SIG-M5 (cell line): ENCODE measurements at regions not wholly inside any gene's neighbourhood (a gene's known extent, or its start where the extent isn't known, plus 50 kb on each side); places are given as distances from the start of the nearest gene placed in this dataset.
A peak's percentile ranks its signal among the peaks of the same experiment; 100 is the strongest.

Experiments used
- DNase-seq: peaks from one replicate; lab custom pipeline; 2025; lab: John Stamatoyannopoulos, UW

DNA sequence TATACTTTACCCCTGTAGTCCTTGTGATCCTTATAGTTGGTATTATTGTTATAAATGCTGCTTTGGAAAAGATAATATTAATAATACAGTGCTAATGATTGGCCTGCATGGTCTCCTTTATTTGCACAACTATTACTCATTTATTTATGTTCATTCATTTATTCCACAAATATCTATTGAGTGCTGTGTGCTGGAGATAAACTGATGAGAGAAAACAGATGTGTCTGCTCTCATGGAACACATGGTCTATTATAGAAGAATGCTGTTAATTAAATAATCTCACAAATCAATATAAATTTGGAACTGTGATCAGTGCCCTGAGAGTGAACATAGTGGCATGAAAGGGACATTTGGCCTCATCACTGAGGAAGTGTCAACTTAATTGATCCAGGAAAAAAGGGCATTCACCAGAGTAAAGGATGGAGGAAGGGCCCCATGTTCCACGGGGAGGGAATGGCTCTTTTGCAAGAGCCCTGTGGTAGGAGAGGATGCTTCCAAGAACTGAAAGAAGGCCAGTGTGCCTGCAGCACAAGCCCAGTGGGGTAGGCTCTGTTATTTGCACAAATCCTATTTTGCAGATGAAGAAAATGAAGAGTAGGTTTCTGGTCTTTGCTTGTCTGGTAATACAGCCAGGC, 91.5 kb upstream of the STK39 start:
- no peak for DNase-seq

DNA sequence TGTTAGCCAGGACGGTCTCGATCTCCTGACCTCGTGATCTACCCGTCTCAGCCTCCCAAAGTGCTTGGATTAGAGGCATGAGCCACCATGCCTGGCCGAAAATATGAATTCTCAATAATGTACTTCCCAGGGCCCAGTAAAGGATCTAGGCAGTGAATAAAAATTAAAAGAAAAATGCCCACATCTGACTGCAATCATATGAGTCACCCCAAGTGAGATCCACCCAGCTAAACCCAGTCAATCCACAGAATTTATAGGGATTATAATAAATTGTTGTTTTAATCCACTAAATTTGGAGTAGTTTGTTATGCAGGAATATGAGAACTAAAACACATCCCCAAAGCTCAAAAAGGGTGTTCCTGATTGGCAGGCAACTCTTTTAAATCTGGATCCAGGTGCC, 93.5 kb upstream of the STK39 start:
- DNase-seq = no peak

DNA sequence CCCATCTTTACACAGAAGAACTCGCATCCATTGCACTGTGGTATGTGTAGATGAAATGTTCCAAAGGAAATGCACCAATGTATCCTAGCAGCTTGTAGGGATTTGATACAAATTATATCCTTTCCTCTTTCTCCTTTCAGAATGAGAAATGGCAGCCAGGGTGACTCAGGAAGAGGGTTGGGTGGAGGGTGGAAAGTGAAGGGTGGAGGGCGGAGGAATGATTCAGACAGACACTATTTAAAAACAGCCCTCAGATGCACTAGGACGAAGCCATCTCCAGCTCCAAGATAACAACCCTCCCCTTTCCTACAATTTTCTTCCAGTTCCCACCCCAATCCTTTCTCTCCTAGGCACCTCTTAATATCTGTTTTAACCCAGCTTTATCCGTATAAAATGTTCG, 96.2 kb upstream of the STK39 start:
- DNase-seq = no peak

DNA sequence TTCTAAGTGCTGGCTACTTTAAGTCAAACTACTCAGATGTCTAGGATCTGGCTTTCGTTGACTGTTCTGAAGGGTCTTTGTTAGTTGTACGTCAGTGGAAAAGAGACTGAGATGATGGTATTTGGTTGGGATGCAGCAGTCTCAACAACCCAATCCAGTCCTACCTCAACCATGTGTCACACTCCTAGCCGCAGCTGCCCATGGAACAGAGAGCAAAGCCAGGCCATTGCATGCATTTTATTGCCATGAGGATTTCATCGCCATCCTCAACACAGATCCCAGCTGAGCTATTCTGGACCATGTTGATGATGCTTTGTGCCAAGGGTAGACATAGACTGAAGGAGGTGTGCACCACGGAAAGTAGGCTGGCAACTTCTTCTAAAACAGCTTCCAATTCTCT, 97.3 kb upstream of the STK39 start:
- DNase-seq = no peak

DNA sequence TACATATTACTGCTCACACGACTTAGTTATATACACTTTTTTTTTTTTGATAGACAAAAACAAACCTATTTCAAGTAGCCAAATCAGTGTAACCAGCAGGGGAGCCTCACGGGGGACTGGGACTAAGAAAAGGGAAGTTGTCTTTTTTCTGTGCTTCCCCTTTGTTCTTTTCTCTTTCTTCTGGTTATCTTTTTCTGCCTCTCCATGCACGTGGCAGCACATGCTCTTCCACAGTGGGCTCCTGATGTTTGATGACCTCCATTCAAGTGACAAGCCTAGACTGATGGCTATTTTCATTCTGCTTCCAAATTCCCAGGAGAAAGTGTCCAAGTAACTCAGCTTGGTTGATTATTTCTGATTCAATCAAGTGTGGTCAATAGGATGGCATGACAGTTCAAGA, 98.2 kb upstream of the STK39 start:
- peak; percentile 40 for DNase-seq

DNA sequence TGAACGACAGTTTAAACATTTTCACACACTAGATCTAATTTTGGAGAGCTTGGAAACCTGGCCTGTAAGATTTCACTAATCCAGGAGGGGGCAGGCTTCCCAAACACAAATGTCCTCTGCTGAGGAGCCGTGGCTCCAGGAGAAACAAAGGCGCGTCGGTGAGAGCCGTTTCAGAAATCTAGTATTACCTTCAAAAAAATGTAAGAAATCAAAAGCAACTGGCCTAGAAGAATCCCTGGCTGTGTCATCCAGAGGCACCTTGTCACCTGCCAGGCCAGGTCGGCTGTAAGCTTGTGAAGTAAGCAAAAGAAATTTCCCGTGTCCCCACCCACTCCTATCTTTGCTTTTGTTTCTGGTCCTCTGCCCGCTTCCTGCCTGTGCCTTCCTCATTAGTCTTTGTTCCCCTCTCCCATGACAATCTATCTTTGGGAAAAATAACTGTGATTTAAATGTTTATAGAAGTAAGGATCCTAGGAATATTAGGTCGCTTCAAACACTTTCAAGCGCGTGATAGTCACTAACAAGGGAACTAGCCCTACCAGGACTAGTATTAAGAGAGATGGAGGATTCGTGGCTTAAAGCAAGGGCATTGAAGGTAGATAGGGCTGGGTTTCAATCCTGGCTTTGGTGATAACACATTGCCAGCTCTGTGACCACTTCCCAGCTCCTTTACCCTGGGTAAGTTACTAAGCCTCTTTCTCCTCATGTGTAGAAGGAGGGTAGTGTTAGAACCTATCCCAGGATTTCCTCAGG, 99.5 kb upstream of the STK39 start:
- DNase-seq = no peak

DNA sequence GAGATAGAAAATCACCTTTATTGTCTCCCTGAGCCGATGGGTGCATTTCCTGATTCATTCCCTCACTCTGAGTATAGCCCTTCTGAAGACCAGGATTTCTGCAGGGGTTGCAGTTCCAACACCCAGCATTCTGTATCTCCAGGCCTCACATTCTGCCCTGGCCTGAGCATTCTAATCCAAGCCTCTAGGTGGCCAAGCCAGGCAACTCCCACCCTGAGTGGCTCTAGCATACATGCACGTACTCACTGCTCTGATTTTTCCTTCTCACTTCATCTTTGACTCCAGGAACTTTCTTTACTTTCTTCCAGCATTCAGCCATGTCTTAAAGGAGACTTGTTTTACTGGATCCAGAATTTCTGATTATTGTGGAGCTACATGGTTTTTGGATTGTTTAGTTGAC, 100.7 kb upstream of the STK39 start:
- no peak for DNase-seq

DNA sequence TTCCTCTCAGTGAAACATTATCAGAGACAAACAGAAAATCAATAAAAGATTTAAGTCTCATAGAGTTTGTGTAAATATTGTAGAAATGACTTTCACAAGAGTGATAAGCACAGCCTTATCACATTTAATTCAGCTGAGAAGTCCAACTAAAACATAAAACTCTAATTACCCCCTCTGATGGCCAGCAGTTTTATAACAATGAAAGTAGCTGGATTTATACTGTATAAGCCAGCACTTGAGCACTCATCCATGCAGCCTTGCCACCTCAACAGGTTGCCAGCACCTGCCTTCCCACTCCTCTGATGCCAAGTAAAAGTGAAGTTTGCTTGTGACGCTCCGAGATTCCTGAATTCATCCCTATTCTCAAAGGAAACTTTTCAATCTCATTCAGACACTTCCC, 103.0 kb upstream of the STK39 start:
- no peak for DNase-seq

DNA sequence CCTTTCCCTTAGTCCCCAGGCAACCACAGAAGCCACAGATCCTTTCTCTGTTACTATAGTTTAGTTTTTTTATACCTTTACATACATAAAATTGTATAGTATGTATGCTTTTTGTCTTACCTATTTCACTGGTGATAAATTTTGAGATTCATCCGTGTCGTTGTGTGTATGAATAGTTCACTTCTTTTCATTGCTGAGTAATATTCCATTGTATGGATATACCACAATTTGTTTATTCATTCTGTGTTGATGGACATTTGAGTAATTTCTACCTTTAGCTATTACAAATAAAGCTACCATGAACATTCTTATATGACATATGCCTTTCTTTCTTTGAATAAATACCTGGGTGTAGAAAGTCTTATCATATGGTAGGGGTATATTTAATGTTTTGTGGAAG, 102.8 kb upstream of the CERS6 start:
- DNase-seq = no peak

DNA sequence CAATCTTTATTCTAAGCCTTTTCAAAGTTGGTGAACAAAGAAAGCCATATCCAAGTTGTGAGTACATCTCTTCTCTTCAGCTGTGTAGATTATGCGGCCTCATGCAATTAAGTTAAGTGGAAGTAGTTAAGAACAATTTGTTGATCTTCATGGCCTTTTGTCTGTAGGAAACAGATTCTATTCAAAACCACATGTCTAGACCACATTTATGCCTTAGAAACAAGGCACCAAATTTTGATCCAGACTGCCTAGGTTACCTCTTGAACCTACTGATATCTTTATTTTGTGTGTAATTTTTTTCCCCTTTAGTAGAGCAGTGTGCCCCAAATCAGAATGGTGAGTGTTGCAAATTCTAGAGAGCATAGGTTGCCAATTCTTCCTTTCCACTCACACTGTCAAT, 101.6 kb upstream of the CERS6 start:
- no peak for DNase-seq

DNA sequence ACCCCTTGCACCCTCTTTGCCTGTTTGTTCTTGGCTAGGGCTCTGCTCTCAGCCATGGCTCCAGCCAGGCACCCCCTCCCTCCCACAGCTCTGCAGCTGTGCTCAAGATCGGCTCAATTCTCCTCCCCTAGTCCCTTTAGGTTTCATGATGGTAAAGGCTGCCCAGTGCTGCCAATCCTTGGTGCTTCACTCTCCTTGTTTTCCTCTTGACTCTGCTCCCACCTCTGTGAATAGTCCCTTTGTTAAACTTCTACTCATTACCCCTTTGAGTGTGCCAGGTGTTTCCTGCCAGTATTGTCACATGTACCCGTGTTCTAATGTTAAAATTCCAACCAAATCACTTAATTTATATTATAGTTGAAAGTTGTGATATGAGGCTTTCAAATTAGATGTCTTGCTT, 101.0 kb upstream of the CERS6 start:
- DNase-seq = no peak

DNA sequence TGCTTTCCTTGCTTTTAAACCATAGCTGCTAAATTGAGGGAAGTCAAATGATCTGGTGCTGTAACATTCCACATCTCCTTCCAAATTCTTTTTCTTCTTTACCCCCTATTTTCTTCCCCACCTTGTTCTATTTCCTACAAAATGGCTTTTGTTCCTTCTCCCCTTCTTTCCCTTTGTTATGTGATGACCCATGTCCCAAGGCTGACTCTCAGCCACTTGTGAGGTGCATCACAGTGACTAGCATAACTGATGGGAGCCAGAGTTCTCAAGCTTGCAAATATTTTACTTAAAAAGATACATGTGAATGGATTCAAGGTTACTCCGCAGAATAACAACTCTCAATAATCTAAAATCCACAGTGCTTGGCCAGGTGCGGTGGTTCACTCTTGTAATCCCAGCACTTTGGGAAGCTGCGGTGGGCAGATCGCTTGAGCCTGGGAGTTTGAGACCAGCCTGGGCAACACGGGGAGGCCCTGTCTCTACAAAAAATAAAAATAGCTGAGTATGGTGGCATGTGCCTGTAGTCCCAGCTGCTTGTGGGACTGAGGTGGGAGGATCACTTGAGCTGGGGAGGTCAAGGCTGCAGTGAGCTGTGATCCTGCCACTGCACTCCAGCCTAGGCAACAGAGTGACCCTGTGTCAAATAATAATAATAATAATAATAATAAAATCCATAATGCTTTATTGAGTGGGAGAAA, 100.1 kb upstream of the CERS6 start:
- no peak for DNase-seq

DNA sequence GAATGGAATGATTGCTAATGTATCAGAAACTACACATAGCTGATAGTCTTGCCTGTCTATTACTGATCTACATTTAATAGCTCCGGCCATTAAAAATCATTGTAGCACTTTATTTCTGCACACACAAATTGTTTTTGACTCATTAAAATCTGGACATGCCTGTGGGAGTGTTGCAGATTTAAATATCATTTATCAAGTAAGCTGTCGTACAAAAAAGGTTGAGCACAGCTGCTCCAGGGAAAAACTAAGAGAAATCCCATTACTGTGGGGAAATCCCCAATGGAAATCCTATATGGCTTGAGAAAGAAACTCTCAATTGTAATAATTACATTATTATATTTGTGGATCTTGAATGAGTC, 99.6 kb upstream of the CERS6 start:
- DNase-seq = no peak

DNA sequence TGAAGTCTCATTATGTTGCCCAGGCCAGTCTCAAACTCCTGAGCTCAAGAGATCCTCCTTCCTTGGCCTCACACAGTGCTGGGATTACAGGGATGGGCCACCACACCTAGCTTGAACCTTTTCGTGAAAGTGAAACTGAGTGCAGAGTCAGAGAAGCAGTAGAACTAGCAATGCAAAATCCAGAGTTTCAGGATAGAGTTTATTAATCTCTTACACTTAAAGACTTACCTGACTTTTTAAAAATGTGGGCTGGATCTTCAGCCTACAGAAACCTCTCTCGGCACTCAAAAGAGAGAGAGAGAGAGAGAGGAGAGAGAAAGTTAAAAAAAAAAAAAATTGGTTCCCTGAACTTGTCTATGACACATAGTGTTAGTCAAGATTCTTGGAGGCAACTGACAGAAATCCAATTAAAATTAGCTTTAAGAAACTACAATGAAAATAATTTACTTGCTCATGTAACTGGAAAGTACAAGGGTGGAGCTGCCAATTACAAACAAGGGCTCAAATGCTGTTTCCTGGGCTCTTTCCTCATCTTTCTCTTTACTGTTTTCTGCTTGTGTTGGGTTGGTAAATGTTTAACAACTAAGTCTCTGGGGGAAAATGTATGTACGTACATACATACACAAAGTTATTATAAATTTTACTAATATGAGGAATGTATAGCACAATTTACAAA, 98.1 kb upstream of the CERS6 start:
- no peak for DNase-seq

DNA sequence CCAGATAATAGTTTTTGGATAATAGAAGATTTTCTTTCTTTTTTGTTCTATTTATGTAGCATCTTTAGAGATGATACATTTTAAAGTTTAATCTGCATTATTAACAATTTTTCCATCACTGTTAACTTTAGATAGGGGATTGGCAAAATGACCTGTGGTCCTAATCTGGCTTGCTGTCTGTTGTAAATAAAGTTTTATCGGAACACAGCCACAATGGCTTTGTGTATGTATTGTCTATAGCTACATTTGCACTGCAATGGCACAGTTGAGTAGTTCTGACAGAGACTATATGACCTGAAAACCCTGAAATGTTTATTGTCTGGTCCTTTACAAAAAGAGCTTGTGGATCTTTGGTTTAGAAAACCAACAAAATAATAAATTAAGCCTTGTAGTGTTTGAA, 97.0 kb upstream of the CERS6 start:
- DNase-seq = no peak

DNA sequence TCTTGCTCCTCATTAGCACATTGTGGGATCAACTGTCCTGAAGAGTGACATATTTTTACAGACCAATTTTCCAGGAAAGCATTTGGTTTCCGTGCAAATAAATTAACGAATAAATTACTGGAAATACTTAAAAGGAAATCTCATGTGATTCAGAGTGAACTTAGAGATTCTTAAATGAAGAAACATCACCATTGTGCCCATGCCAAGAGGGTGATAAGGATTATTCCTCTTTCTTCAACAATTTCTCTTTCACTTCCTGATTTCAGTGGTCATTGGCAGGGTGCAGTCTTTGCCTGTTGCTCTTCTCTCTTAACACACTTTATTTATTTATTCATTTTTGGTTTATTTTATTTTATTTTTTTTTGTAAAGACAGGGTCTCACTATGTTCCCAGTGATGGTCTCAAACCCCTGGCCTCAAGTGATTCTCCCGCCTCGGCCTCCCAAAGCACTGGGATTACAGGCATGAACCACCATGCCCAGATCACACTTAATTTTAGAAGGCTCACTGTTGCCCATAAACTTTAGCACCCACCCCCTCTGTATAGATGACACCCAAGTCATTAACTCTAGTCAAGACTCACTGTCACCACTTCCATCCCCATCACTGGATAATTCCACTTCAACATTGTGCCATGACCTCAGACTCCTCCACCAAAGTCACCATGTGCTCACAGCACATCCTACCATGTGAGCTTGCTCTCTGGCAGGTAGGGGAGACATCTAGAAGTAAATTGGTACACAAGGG, 92.6 kb upstream of the CERS6 start:
- DNase-seq = no peak

DNA sequence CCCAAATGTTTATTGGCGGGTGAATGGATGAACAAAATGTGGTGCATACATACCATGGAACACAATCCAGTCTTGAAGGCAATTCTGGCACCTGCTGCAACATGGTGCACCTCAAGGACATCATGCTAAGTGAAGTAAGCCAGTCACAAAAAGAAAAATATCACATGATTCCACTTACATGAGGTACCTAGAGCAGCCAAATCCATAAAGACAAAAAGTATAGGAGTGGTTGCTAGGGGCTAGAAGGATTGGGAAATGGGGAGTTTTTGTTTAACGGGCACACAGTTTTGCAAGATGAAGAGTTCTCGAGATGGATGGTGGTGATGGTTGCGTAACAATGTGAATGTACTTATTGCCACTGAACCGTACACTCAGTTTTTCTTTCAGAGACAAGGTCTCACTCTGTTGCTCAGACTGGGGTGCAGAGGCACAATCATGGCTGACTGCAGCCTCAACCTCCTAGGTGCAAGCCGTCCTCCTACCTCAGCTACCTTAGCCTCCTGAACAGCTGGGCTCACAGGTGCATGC, 90.9 kb upstream of the CERS6 start:
- DNase-seq = peak; percentile 55

DNA sequence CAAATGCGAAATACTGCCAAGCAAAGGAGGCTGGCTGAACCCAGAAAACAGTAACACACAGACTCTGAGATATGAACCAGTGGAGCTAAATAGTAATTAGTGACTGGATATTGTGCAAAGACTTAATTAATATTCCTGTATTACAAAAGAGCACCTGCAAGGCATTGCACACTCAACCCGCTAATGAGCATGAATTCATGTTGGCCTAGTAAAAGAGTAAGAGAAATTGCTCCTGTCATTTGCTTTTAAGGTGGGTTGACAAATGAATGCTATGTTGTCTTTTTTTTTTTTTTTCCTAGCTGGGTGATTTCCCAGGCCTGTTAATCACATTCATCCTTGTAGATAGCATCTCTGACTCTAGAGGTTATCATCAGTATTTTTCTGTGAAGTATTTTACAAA, 87.0 kb upstream of the CERS6 start:
- DNase-seq = no peak

DNA sequence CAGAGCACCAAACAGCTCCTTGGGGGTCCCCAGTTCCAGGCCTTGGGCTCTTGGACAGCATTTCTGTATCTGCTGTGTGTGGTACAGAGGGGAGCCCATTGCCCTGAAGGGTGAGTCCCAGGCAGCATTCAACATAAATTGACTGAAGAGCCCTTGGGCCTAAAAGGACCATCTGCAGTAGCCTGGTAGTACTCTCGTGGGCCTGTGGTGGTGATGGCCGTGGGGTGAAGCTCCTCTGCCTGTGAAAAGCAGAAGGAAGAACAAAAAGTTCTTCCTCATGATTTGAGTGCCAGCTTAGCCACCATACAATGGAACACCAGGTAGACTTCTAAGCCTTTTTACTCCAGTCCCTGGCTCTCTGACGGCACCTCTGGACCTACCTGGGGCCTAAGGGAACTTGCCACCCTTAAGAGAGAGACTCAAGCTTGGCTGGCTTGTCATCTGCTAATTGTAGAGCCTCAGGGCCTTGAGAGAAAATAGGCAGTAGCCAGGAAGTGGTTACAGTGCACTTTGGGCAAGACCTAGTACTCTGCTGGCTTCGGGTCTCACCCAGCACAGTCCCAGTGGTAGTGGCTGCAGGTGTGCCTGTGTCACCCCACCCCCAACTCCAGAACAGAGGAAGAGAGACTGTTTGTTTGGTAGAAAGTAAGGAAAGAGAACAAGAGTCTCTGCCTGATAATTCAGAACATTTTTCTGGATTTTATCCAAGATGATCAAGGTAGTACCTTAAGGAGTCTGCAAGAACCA, 84.6 kb upstream of the CERS6 start:
- no peak for DNase-seq

DNA sequence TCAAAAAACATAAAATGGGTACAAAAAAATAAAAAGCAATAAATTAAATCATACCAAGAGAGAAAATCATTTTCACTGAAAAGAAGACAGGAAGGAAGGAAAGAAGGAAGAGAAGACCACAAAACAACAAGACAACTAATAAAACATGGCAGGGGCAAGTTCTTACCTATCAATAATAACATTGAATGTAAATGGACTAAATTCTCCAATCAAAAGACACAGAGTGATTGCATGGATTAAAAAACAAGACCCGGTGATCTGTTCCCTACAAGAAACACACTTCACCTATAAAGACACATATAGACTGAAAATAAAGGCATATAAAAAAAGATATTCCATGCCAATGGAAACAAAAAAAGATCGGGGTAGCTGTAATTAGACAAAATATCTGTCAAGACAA, 82.6 kb upstream of the CERS6 start:
- no peak for DNase-seq

DNA sequence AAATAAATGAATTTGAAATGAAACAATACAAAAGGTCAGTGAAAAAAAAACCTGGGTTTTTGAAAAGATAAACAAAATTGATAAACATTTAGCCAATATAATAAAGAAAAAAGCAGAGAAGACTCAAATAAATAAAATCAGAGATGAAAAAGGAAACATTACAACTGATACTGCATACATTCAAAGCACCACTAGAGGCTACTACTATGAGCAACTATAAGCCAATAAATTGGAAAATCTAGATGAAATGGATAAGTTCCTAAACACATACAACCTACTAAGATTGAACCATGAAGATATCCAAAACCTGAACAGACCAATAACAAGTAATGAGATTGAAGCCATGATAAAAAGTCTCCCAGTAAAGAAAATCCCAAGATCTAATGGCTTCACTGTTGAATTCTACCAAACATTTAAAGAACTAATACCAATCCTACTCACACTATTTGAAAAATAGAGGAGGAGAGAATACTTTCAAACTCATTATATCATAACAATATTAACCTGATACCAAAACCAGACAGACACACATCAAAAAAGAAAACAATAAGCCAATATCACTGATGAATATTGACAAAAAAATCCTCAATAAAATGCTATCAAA, 80.8 kb upstream of the CERS6 start:
- no peak for DNase-seq
